Progenitor cell of endocrine pancreas (in vitro differentiated cells): ENCODE measurements at regions not wholly inside any gene's neighbourhood (a gene's known extent, or its start where the extent isn't known, plus 50 kb on each side); places are given as distances from the start of the nearest gene placed in this dataset.

ENCODE experiments used
- DNase-seq: peaks from one replicate; pipeline ENCODE4 v3.0.0; 2021; ENCODE audit warnings: low spot score; ENCODE audit not compliant: unreplicated experiment
- H3K27ac Mint-ChIP-seq: 2 replicates; pipeline ENCODE4 v1.8.0; 2021; ENCODE audit warnings: mild to moderate bottlenecking, moderate library complexity, mixed read lengths
- H3K27me3 Mint-ChIP-seq: 2 replicates; pipeline ENCODE4 v1.8.0; 2021; ENCODE audit warnings: mixed read lengths
- H3K36me3 Mint-ChIP-seq: 2 replicates; pipeline ENCODE4 v1.8.0; 2022; ENCODE audit warnings: mixed read lengths; ENCODE audit not compliant: insufficient read depth
- H3K4me1 Mint-ChIP-seq: 2 replicates; pipeline ENCODE4 v1.8.0; 2021; ENCODE audit warnings: low read depth, mixed read lengths
- H3K4me3 Mint-ChIP-seq: 2 replicates; pipeline ENCODE4 v1.8.0; 2021; ENCODE audit warnings: low read depth, mild to moderate bottlenecking, moderate library complexity, mixed read lengths
- H3K9me3 Mint-ChIP-seq: 2 replicates; pipeline ENCODE4 v1.8.0; 2021; ENCODE audit warnings: low read depth, mixed read lengths
- TF ChIP-seq, protein P1 (sequence below): fragments of 200-600 bp; sonication (generic); IDR thresholded peaks from one replicate; pipeline ENCODE4 v1.5.0; 2021; ENCODE audit warnings: antibody characterized with exemption, mild to moderate bottlenecking; ENCODE audit not compliant: unreplicated experiment

GRCh38 chr2:21381421-21381820 lies 257.7 kb downstream of the TDRD15 start:
- H3K4me1 Mint-ChIP-seq: no peaks in the 10 kb centered on the region
- H3K36me3 Mint-ChIP-seq: no peaks in the 10 kb centered on the region
- DNase-seq: no peak
- no peaks in the 10 kb centered on the region for H3K9me3 Mint-ChIP-seq
- peaks cover 2% of the 10 kb centered on the region for H3K27me3 Mint-ChIP-seq
- H3K27ac Mint-ChIP-seq: no peak overlapping the region
- TF ChIP-seq, protein P1, sequence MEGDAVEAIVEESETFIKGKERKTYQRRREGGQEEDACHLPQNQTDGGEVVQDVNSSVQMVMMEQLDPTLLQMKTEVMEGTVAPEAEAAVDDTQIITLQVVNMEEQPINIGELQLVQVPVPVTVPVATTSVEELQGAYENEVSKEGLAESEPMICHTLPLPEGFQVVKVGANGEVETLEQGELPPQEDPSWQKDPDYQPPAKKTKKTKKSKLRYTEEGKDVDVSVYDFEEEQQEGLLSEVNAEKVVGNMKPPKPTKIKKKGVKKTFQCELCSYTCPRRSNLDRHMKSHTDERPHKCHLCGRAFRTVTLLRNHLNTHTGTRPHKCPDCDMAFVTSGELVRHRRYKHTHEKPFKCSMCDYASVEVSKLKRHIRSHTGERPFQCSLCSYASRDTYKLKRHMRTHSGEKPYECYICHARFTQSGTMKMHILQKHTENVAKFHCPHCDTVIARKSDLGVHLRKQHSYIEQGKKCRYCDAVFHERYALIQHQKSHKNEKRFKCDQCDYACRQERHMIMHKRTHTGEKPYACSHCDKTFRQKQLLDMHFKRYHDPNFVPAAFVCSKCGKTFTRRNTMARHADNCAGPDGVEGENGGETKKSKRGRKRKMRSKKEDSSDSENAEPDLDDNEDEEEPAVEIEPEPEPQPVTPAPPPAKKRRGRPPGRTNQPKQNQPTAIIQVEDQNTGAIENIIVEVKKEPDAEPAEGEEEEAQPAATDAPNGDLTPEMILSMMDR: no peak
- no peak overlapping the region for H3K4me3 Mint-ChIP-seq

GRCh38 chr2:21382701-21383520 lies 259.1 kb downstream of the TDRD15 start:
- H3K36me3 Mint-ChIP-seq: no peaks in the 10 kb centered on the region
- H3K9me3 Mint-ChIP-seq: no peaks in the 10 kb centered on the region
- no peak overlapping the region for H3K4me3 Mint-ChIP-seq
- no peaks in the 10 kb centered on the region for H3K4me1 Mint-ChIP-seq
- TF ChIP-seq, protein P1: no peak
- DNase-seq: no peak
- H3K27me3 Mint-ChIP-seq: no peaks in the 10 kb centered on the region
- no peak overlapping the region for H3K27ac Mint-ChIP-seq

GRCh38 chr2:21386666-21387065 lies 262.9 kb downstream of the TDRD15 start:
- peaks cover under 1% of the 10 kb centered on the region for H3K4me1 Mint-ChIP-seq
- no peaks in the 10 kb centered on the region for H3K27me3 Mint-ChIP-seq
- H3K4me3 Mint-ChIP-seq: no peak overlapping the region
- H3K27ac Mint-ChIP-seq: no peak overlapping the region
- H3K9me3 Mint-ChIP-seq: peaks cover 4% of the 10 kb centered on the region
- TF ChIP-seq, protein P1: no peak
- no peaks in the 10 kb centered on the region for H3K36me3 Mint-ChIP-seq
- no peak for DNase-seq

DNA sequence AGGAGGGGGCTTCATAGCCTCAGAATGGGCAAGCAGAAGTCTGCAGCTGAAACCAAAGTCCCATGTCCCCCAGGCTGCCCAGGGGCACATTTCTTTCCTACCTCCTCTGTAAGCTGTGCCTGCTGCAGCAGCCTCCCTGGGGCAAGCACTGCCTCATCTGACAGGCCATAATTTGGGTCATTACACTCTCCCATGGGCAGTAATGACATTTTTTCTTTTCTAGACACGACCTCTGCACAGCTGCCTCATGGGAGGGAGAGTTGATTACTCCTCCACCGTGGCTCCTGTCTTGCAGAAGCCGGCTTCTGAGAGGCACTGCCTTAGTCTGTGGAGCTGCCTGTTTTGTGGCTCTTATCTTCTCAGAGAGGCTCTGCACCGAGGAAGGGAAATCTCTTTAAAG lies 268.9 kb downstream of the TDRD15 start:
- Mint-ChIP-seq H3K4me1 (peaks cover 8% of the 10 kb centered on the region), H3K36me3 (no peaks in the 10 kb centered on the region), H3K27me3 (peaks cover 6% of the 10 kb centered on the region), H3K27ac (no peak overlapping the region), H3K9me3 (peaks cover 4% of the 10 kb centered on the region), H3K4me3 (no peak overlapping the region)
- DNase-seq: no peak
- TF ChIP-seq, protein P1: no peak

DNA sequence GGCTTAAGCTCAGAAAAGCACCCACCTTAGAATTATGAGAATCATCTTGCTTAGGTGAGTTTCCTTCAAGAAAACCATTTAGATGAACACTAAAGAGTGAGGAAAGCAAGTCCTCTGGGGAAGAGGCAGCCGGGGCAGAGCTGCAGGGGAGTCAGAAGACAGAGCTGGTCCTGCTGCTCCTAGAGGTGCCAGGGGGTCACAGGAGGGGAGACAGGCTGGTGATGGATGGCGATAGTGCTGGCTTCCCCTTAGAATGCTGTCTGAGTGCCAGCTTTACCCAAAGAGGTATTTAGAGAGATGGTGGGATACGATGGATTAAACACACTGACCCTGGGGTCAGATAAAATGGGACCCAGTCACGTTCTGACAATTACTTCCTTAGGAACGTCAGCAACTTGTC lies 269.4 kb downstream of the TDRD15 start:
- peaks cover 8% of the 10 kb centered on the region for H3K4me1 Mint-ChIP-seq
- TF ChIP-seq, protein P1: no peak
- no peak overlapping the region for H3K4me3 Mint-ChIP-seq
- peaks cover 6% of the 10 kb centered on the region for H3K27me3 Mint-ChIP-seq
- peaks cover 4% of the 10 kb centered on the region for H3K9me3 Mint-ChIP-seq
- H3K27ac Mint-ChIP-seq: no peak overlapping the region
- no peak for DNase-seq
- no peaks in the 10 kb centered on the region for H3K36me3 Mint-ChIP-seq
